H9 (cell line): ENCODE measurements at regions not wholly inside any gene's neighbourhood (a gene's known extent, or its start where the extent isn't known, plus 50 kb on each side); places are given as distances from the start of the nearest gene placed in this dataset.

ENCODE experiments used
- DNase-seq: peaks from one replicate; pipeline ENCODE4 v3.0.0-alpha.2; 2017
- H2AFZ ChIP-seq: one replicate; pipeline ENCODE4 v1.6.1; 2013; ENCODE audit warnings: mild to moderate bottlenecking, low read length, control low read depth, moderate library complexity
- H2AK5ac ChIP-seq: 2 replicates; pipeline ENCODE4 v1.6.1; 2013; ENCODE audit warnings: low read length, control low read depth, mixed read lengths; ENCODE audit not compliant: insufficient read length
- H2BK120ac ChIP-seq: one replicate; pipeline ENCODE4 v1.6.1; 2013; ENCODE audit warnings: low read depth, mild to moderate bottlenecking, low read length, control low read depth, inconsistent platforms; ENCODE audit not compliant: poor library complexity, severe bottlenecking
- H2BK12ac ChIP-seq: 2 replicates; pipeline ENCODE4 v1.6.1; 2013; ENCODE audit warnings: low read length, control low read depth, mixed read lengths, low read depth; ENCODE audit not compliant: insufficient read length
- H2BK15ac ChIP-seq: 2 replicates; pipeline ENCODE4 v1.6.1; 2013; ENCODE audit warnings: low read depth, low read length, control low read depth
- H2BK20ac ChIP-seq: one replicate; pipeline ENCODE4 v1.6.1; 2013; ENCODE audit warnings: low read depth, mild to moderate bottlenecking, low read length, control low read depth, inconsistent platforms; ENCODE audit not compliant: poor library complexity, severe bottlenecking
- H2BK5ac ChIP-seq: 2 replicates; pipeline ENCODE4 v1.6.1; 2013; ENCODE audit warnings: low read length, control low read depth, mixed read lengths; ENCODE audit not compliant: insufficient read length
- H3K14ac ChIP-seq: 2 replicates; pipeline ENCODE4 v1.6.1; 2013; ENCODE audit warnings: low read length, control low read depth; ENCODE audit not compliant: insufficient read depth
- H3K18ac ChIP-seq: 2 replicates; pipeline ENCODE4 v1.6.1; 2013; ENCODE audit warnings: low read depth, mild to moderate bottlenecking, mixed read lengths, low read length, control low read depth; ENCODE audit not compliant: insufficient read length
- H3K23ac ChIP-seq: 2 replicates; pipeline ENCODE4 v1.6.1; 2013; ENCODE audit warnings: low read length, control low read depth, mixed read lengths, low read depth; ENCODE audit not compliant: insufficient read length
- H3K23me2 ChIP-seq: 2 replicates; pipeline ENCODE4 v1.6.1; 2013; ENCODE audit warnings: low read depth, mild to moderate bottlenecking, mixed read lengths, low read length, control low read depth; ENCODE audit not compliant: insufficient read length, poor library complexity, severe bottlenecking
- H3K27ac ChIP-seq: 2 replicates; pipeline ENCODE4 v1.5.1; 2013; ENCODE audit warnings: low read length, control low read depth, mixed read lengths, low read depth; ENCODE audit not compliant: insufficient read length
- H3K27me3 ChIP-seq: 2 replicates; pipeline ENCODE4 v1.6.1; 2013; ENCODE audit warnings: low read length, control low read depth, inconsistent platforms; ENCODE audit not compliant: insufficient read depth
- H3K4ac ChIP-seq: 2 replicates; pipeline ENCODE4 v1.6.1; 2013; ENCODE audit warnings: low read depth, mild to moderate bottlenecking, control low read depth, inconsistent platforms, low read length, moderate library complexity
- H3K4me1 ChIP-seq: 2 replicates; pipeline ENCODE4 v1.6.1; 2013; ENCODE audit warnings: low read length, control low read depth, inconsistent platforms; ENCODE audit not compliant: insufficient read depth
- H3K4me2 ChIP-seq: 2 replicates; pipeline ENCODE4 v1.6.1; 2013; ENCODE audit warnings: low read length, control low read depth, mixed read lengths; ENCODE audit not compliant: insufficient read length, insufficient read depth
- H3K56ac ChIP-seq: 2 replicates; pipeline ENCODE4 v1.6.1; 2013; ENCODE audit warnings: low read depth, mild to moderate bottlenecking, mixed read lengths, low read length, control low read depth; ENCODE audit not compliant: insufficient read length
- H3K79me1 ChIP-seq: 2 replicates; pipeline ENCODE4 v1.6.1; 2013; ENCODE audit warnings: low read depth, mild to moderate bottlenecking, moderate library complexity, low read length, control low read depth, inconsistent platforms; ENCODE audit not compliant: insufficient read depth, poor library complexity, severe bottlenecking
- H3K79me2 ChIP-seq: 2 replicates; pipeline ENCODE4 v1.6.1; 2013; ENCODE audit warnings: low read length, control low read depth, inconsistent platforms; ENCODE audit not compliant: insufficient read depth
- H3K9ac ChIP-seq: 2 replicates; pipeline ENCODE4 v1.6.1; 2013; ENCODE audit warnings: low read length, control low read depth, mixed read lengths; ENCODE audit not compliant: insufficient read length; ENCODE audit errors: extremely low read depth
- H3K9me3 ChIP-seq: one replicate; pipeline ENCODE4 v1.6.1; 2013; ENCODE audit warnings: low read depth, low read length, inconsistent platforms; ENCODE audit not compliant: control insufficient read depth
- H3T11ph ChIP-seq: one replicate; pipeline ENCODE4 v1.6.1; 2013; ENCODE audit warnings: mild to moderate bottlenecking, low read length, control low read depth, inconsistent platforms
- H4K20me1 ChIP-seq: one replicate; pipeline ENCODE4 v1.6.1; 2013; ENCODE audit not compliant: control insufficient read depth, insufficient read length, insufficient read depth
- H4K5ac ChIP-seq: 2 replicates; pipeline ENCODE4 v1.6.1; 2013; ENCODE audit warnings: low read depth, mild to moderate bottlenecking, mixed read lengths, low read length, control low read depth; ENCODE audit not compliant: insufficient read length
- H4K8ac ChIP-seq: replicated peaks from 2 replicates; pipeline ENCODE4 v1.6.1; 2013; ENCODE audit warnings: low read length, control low read depth, mixed read lengths, low read depth; ENCODE audit not compliant: insufficient read length
- H4K91ac ChIP-seq: 2 replicates; pipeline ENCODE4 v1.6.1; 2013; ENCODE audit warnings: low read depth, mild to moderate bottlenecking, moderate library complexity, mixed read lengths, low read length, control low read depth; ENCODE audit not compliant: insufficient read length
- H3K27ac Mint-ChIP-seq, 3 experiments: 2 replicates in 2 of 3; 3 replicates in 1 of 3; pipeline ENCODE4 v1.8.0; 2020 to 2021; ENCODE audit warnings: mixed read lengths in 3 of 3, mild to moderate bottlenecking in 1 of 3, moderate library complexity in 1 of 3
- H3K27me3 Mint-ChIP-seq: 2 replicates; pipeline ENCODE4 v1.8.0; 2021; ENCODE audit warnings: low read depth, mild to moderate bottlenecking, moderate library complexity, mixed read lengths
- H3K36me3 Mint-ChIP-seq, 3 experiments: 2 replicates in 2 of 3; 3 replicates in 1 of 3; pipeline ENCODE4 v1.8.0; 2020 to 2021; ENCODE audit warnings: low read depth in 3 of 3, mixed read lengths in 3 of 3; ENCODE audit not compliant: insufficient read depth in 1 of 3
- H3K4me1 Mint-ChIP-seq, 2 experiments: 2 replicates each; pipeline ENCODE4 v1.8.0; 2020; ENCODE audit warnings: mixed read lengths in 2 of 2
- H3K4me3 Mint-ChIP-seq, 2 experiments: 2 replicates in 1 of 2; 3 replicates in 1 of 2; pipeline ENCODE4 v1.8.0; 2020 to 2021; ENCODE audit warnings: mild to moderate bottlenecking in 2 of 2, mixed read lengths in 2 of 2, moderate library complexity in 1 of 2
- H3K9me3 Mint-ChIP-seq, 2 experiments: 2 replicates in 1 of 2; 3 replicates in 1 of 2; pipeline ENCODE4 v1.8.0; 2020; ENCODE audit warnings: mild to moderate bottlenecking in 2 of 2, mixed read lengths in 2 of 2, moderate library complexity in 1 of 2
- WGBS: extraction: QIAGEN DNeasy Blood & Tissue Kit; methylation state at CpG from one replicate; pipeline ENCODE4 v1.1.7; 2013; ENCODE audit warnings: missing lambda C conversion rate, low lambda C conversion rate, mixed read lengths; ENCODE audit not compliant: insufficient read length; ENCODE audit errors: extremely low coverage; 5-methylcytosine and 5-hydroxymethylcytosine counted together
- TF ChIP-seq, protein P1 (sequence below): fragments of 200-600 bp; sonication (generic); conservative IDR thresholded peaks from 3 replicates; pipeline ENCODE4 v1.8.0; 2021; ENCODE audit warnings: antibody characterized with exemption, mild to moderate bottlenecking

DNA sequence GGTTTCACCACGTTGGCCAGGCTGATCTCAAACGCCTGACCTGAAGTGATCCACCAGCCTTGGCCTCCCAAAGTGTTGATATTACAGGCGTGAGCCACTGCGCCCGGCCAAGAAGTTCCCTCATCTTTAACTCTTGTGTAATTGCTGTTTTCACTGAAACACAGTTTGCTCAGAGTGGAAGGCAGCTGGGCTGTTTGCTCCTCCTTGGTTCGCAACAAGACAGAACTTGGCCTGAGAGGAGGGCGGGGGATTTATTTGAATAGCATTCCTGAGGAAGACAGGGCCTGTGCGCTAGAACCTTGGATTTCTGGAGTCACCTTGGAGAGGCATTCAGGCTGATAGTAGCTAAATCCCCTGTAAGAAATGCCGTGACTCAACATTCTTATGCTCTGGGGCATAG is 226.7 kb upstream of the MCTP2 start:
- no peak overlapping the region for H3K23ac ChIP-seq
- H3K14ac ChIP-seq: no peak overlapping the region
- H3K27me3 Mint-ChIP-seq: no peaks in the 10 kb centered on the region
- no peak overlapping the region for H2BK5ac ChIP-seq
- no peak overlapping the region for H3K27ac Mint-ChIP-seq
- H4K8ac ChIP-seq: no peak overlapping the region
- peaks cover 0 to 3% of the 10 kb centered on the region in 2 experiments; a peak in 1 of 4 replicates for H3K4me1 Mint-ChIP-seq
- H4K20me1 ChIP-seq: no peaks in the 10 kb centered on the region
- TF ChIP-seq, protein P1, sequence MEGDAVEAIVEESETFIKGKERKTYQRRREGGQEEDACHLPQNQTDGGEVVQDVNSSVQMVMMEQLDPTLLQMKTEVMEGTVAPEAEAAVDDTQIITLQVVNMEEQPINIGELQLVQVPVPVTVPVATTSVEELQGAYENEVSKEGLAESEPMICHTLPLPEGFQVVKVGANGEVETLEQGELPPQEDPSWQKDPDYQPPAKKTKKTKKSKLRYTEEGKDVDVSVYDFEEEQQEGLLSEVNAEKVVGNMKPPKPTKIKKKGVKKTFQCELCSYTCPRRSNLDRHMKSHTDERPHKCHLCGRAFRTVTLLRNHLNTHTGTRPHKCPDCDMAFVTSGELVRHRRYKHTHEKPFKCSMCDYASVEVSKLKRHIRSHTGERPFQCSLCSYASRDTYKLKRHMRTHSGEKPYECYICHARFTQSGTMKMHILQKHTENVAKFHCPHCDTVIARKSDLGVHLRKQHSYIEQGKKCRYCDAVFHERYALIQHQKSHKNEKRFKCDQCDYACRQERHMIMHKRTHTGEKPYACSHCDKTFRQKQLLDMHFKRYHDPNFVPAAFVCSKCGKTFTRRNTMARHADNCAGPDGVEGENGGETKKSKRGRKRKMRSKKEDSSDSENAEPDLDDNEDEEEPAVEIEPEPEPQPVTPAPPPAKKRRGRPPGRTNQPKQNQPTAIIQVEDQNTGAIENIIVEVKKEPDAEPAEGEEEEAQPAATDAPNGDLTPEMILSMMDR: no peak
- no peak overlapping the region for H2BK120ac ChIP-seq
- no peak overlapping the region for H4K5ac ChIP-seq
- H3K4me3 Mint-ChIP-seq: no peak overlapping the region
- H3K36me3 Mint-ChIP-seq: no peaks in the 10 kb centered on the region
- no peaks in the 10 kb centered on the region for H3K79me2 ChIP-seq
- no peak overlapping the region for H2BK15ac ChIP-seq
- no peak overlapping the region for H3K4ac ChIP-seq
- H3K79me1 ChIP-seq: no peaks in the 10 kb centered on the region
- no peak overlapping the region for H4K91ac ChIP-seq
- DNase-seq: no peak
- H2AFZ ChIP-seq: no peak overlapping the region
- no peaks in the 10 kb centered on the region for H3K27me3 ChIP-seq
- H3K9ac ChIP-seq: no peak overlapping the region
- H3K9me3 Mint-ChIP-seq: peaks cover 0 to 2% of the 10 kb centered on the region in 2 experiments; a peak in 1 of 5 replicates
- no peak overlapping the region for H3K18ac ChIP-seq
- H3K56ac ChIP-seq: no peak overlapping the region
- no peak overlapping the region for H2AK5ac ChIP-seq
- H3T11ph ChIP-seq: no peak overlapping the region
- no peak overlapping the region for H3K27ac ChIP-seq
- H3K4me1 ChIP-seq: no peaks in the 10 kb centered on the region
- no peaks in the 10 kb centered on the region for H3K23me2 ChIP-seq
- no peak overlapping the region for H3K4me2 ChIP-seq
- H2BK12ac ChIP-seq: no peak overlapping the region
- H3K9me3 ChIP-seq: no peaks in the 10 kb centered on the region
- no peak overlapping the region for H2BK20ac ChIP-seq
- WGBS: no CpG with 5 or more reads among the region's 9 CpGs
